PC-3 (cell line): ENCODE measurements at regions not wholly inside any gene's neighbourhood (a gene's known extent, or its start where the extent isn't known, plus 50 kb on each side); places are given as distances from the start of the nearest gene placed in this dataset.

Experiments
- ATAC-seq: fragments of 200-7000 bp; cut with Tn5 transposase; 2 replicates; pipeline ENCODE4 v1.9.1; 2020; ENCODE audit warnings: mild to moderate bottlenecking, moderate library complexity
- BruUV-seq: library from RNA; stranded (reverse); fragments of 400-500 nt; replicated peaks from 2 replicates; lab custom pipeline; 2021; lab: Mats Ljungman, UMichigan
- CTCF ChIA-PET: fragments of 300-600 bp; sonication (Branson Sonifier 250); formaldehyde crosslinking; loops from one replicate; lab custom pipeline; 2022; ENCODE audit warnings: antibody characterized with exemption; lab: Charles Lee
- POLR2A ChIA-PET: fragments of 300-600 bp; sonication (Branson Sonifier 250); formaldehyde crosslinking; loops from one replicate; lab custom pipeline; 2022; ENCODE audit warnings: antibody characterized with exemption; ENCODE audit not compliant: unreplicated experiment; lab: Charles Lee
- DNase-seq: peaks from one replicate; pipeline ENCODE4 v3.0.0-alpha.2; 2015
- H2AFZ ChIP-seq: fragments of 300-600 bp; sonication (generic); 2 replicates; pipeline ENCODE4 v1.6.0; 2016; ENCODE audit warnings: antibody characterized with exemption, low read length
- H3F3A ChIP-seq: fragments of 300-600 bp; sonication (generic); one replicate; pipeline ENCODE4 v1.6.0; 2017; ENCODE audit warnings: antibody characterized with exemption, low read length, control low read depth, mild to moderate bottlenecking; ENCODE audit not compliant: unreplicated experiment
- H3K27ac ChIP-seq: fragments of 300-600 bp; sonication (generic); 2 replicates; pipeline ENCODE4 v1.5.1; 2016; ENCODE audit warnings: mild to moderate bottlenecking, low read length
- H3K27me3 ChIP-seq: fragments of 300-600 bp; sonication (generic); 2 replicates; pipeline ENCODE4 v1.6.1; 2016; ENCODE audit warnings: low read length, mixed read lengths
- H3K36me3 ChIP-seq: fragments of 300-600 bp; sonication (generic); 2 replicates; pipeline ENCODE4 v1.6.1; 2016; ENCODE audit warnings: low read depth, mixed run types, low read length, mixed read lengths
- H3K4me1 ChIP-seq: fragments of 300-600 bp; sonication (generic); 2 replicates; pipeline ENCODE4 v1.5.1; 2016; ENCODE audit warnings: low read length; ENCODE audit not compliant: insufficient read depth
- H3K4me2 ChIP-seq: fragments of 300-600 bp; sonication (generic); 2 replicates; pipeline ENCODE4 v1.6.0; 2016; ENCODE audit warnings: low read length
- H3K4me3 ChIP-seq: fragments of 300-600 bp; sonication (generic); 2 replicates; pipeline ENCODE4 v1.5.1; 2016; ENCODE audit warnings: mild to moderate bottlenecking, low read length, mixed read lengths
- H3K79me2 ChIP-seq: fragments of 300-600 bp; sonication (generic); 2 replicates; pipeline ENCODE4 v1.6.1; 2017; ENCODE audit warnings: low read length, mixed read lengths
- H3K9ac ChIP-seq: fragments of 300-600 bp; sonication (generic); 2 replicates; pipeline ENCODE4 v1.6.0; 2016; ENCODE audit warnings: mild to moderate bottlenecking, low read length
- H3K9me2 ChIP-seq: fragments of 300-600 bp; sonication (generic); replicated peaks from 2 replicates; pipeline ENCODE4 v1.6.1; 2016; ENCODE audit warnings: mixed run types, low read length, mixed read lengths
- H3K9me3 ChIP-seq: fragments of 300-600 bp; sonication (generic); 2 replicates; pipeline ENCODE4 v1.6.1; 2016; ENCODE audit warnings: low read length, mixed read lengths
- H4K20me1 ChIP-seq: fragments of 300-600 bp; sonication (generic); 2 replicates; pipeline ENCODE4 v1.6.1; 2016; ENCODE audit warnings: low read length, mixed read lengths
- EZH2 ChIP-seq: fragments of 300-600 bp; sonication (generic); IDR thresholded peaks from one replicate; pipeline ENCODE4 v1.6.1; 2017; ENCODE audit warnings: antibody characterized with exemption, mild to moderate bottlenecking, low read length; ENCODE audit not compliant: unreplicated experiment
- EZH2phosphoT487 ChIP-seq: fragments of 300-600 bp; sonication (generic); IDR thresholded peaks from 2 replicates; pipeline ENCODE4 v1.6.1; 2018; ENCODE audit warnings: mild to moderate bottlenecking, antibody characterized with exemption, low read length, borderline replicate concordance
- intact Hi-C: fragments of 100-400 bp; cut with micrococcal nuclease; formaldehyde crosslinking; loops from 2 replicates; pipeline ENCODE4 v1.9.0; 2023
- TF ChIP-seq, protein P1 (sequence below): fragments of 300-600 bp; sonication (generic); conservative IDR thresholded peaks from 2 replicates; pipeline ENCODE4 v1.5.1; 2017; ENCODE audit warnings: antibody characterized with exemption, low read depth, mild to moderate bottlenecking, low read length

DNA sequence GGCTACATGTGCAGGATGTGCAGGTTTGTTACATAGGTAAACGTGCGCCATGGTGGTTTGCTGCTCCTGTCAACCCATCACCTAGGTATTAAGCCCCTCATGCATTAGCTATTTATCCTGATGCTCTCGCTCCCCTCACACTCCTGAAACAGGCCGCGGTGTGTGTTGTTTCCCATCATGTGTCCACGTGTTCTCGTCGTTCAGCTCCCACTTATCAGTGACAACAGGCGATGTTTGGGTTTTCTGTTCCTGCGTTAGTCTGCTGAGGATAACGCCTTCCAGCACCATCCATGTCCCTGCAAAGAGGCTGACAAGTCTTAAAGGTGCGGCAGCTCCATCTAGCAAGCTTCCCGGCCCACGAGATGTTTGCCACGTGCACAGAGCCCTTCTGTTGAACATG lies 175.1 kb downstream of the FOXL1 start:
- intact Hi-C loops, result no loop called here
- Histone ChIP-seq H3K79me2 (no peaks in the 10 kb centered on the region), H3K9me3 (no peaks in the 10 kb centered on the region), H3K4me2 (no peak overlapping the region), H3K4me1 (peaks cover 12% of the 10 kb centered on the region), H3F3A (no peaks in the 10 kb centered on the region), H3K9me2 (no peaks in the 10 kb centered on the region), H3K4me3 (no peak overlapping the region), H3K9ac (no peak overlapping the region), H3K36me3 (no peaks in the 10 kb centered on the region), H3K27ac (no peak overlapping the region), H3K27me3 (no peaks in the 10 kb centered on the region), H2AFZ (no peak overlapping the region), H4K20me1 (no peaks in the 10 kb centered on the region)
- DNase-seq (no peak), ATAC-seq (no peak)
- POLR2A ChIA-PET, result no interaction called here
- no TSS peak for BruUV-seq
- CTCF ChIA-PET, result no interaction called here
- TF ChIP-seq EZH2phosphoT487 (no peak), EZH2 (no peak)
- TF ChIP-seq, protein P1, sequence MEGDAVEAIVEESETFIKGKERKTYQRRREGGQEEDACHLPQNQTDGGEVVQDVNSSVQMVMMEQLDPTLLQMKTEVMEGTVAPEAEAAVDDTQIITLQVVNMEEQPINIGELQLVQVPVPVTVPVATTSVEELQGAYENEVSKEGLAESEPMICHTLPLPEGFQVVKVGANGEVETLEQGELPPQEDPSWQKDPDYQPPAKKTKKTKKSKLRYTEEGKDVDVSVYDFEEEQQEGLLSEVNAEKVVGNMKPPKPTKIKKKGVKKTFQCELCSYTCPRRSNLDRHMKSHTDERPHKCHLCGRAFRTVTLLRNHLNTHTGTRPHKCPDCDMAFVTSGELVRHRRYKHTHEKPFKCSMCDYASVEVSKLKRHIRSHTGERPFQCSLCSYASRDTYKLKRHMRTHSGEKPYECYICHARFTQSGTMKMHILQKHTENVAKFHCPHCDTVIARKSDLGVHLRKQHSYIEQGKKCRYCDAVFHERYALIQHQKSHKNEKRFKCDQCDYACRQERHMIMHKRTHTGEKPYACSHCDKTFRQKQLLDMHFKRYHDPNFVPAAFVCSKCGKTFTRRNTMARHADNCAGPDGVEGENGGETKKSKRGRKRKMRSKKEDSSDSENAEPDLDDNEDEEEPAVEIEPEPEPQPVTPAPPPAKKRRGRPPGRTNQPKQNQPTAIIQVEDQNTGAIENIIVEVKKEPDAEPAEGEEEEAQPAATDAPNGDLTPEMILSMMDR, result no peak

DNA sequence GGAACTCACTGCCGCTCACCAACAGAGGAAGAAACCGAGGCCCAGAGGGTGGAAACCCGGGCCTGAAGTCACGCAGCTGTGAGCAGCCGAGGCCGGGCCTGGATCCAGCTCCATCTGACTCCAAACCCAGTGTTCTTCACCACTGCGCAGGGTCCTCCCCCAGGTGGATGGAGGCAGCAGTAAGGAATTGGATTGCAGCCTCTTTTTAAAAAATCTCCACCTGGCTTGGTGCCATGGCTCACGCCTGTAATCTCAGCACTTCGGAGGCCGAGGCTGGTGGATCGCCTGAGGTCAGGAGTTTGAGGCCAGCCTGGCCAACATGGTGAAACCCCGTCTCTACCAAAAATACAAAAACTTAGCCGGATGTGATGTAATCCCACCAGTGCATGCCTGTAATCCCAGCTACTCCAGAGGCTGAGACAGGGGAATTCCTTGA lies 177.2 kb downstream of the FOXL1 start:
- Histone ChIP-seq H3K27ac (no peak overlapping the region), H3K79me2 (no peaks in the 10 kb centered on the region), H3K4me2 (no peak overlapping the region), H3K9ac (no peak overlapping the region), H4K20me1 (no peaks in the 10 kb centered on the region), H3K4me3 (no peak overlapping the region), H3K9me2 (no peaks in the 10 kb centered on the region), H2AFZ (no peak overlapping the region), H3K36me3 (no peaks in the 10 kb centered on the region), H3K4me1 (peaks cover 12% of the 10 kb centered on the region), H3F3A (no peaks in the 10 kb centered on the region), H3K9me3 (no peaks in the 10 kb centered on the region), H3K27me3 (no peaks in the 10 kb centered on the region)
- DNase-seq (no peak), ATAC-seq (no peak)
- TF ChIP-seq EZH2phosphoT487 (no peak), EZH2 (no peak)
- TF ChIP-seq, protein P1, result no peak
- intact Hi-C loops, result no loop called here
- BruUV-seq, result no TSS peak
- POLR2A ChIA-PET, result no interaction called here
- CTCF ChIA-PET, result no interaction called here

DNA sequence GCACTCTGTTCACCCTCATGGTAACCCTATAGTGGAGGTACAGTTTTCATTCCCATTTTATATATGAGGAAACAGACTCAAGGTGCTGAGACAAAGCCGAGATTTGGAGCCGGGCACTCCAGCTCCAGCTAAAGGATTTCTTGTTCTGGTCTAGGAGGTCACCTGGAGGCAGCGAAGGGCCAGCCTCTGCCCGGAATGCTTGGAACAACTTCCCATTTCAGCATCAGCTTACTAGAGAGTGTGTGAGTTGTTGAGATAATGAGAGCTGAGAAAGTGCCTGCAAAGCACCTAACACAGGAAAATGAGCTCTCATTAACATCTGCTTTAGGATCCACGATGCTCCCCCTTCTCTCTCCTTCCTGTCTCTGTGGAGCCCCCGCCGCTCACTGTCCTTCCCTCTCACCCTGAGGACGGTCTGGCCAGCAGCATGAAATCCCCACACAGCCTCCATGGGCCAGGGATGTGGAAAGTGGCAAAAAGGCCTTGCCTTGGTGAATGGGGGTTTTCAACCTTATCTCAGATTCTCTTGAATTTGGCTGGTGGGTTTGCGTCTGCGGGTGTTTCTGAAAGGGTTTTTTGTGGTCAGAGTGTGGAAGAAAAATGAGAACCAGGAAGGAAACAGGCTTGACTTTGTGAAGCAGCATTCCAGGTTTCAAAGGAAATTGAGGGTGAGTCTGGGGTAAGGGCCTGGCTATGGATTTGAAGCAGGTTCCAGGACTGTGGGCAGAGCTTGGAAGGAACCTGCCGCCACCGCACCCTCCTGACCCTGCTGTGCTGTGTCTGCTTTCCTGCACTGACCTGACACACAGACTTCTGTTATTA lies 178.7 kb downstream of the FOXL1 start:
- DNase-seq (no peak), ATAC-seq (no peak)
- Histone ChIP-seq H3K4me1 (no peaks in the 10 kb centered on the region; the same call in 1 of the 2 replicates), H4K20me1 (no peaks in the 10 kb centered on the region), H3K27ac (no peak overlapping the region), H2AFZ (no peak overlapping the region), H3K79me2 (no peaks in the 10 kb centered on the region), H3K4me2 (no peak overlapping the region), H3F3A (no peaks in the 10 kb centered on the region), H3K4me3 (no peak overlapping the region), H3K27me3 (no peaks in the 10 kb centered on the region), H3K36me3 (no peaks in the 10 kb centered on the region), H3K9me2 (no peaks in the 10 kb centered on the region), H3K9me3 (no peaks in the 10 kb centered on the region), H3K9ac (no peak overlapping the region)
- TF ChIP-seq EZH2 (no peak), EZH2phosphoT487 (no peak)
- intact Hi-C loops, result no loop called here
- POLR2A ChIA-PET, result no interaction called here
- no TSS peak for BruUV-seq
- CTCF ChIA-PET, result no interaction called here
